ENCODE measurements at regions not wholly inside any gene's neighbourhood (a gene's known extent, or its start where the extent isn't known, plus 50 kb on each side); places are given as distances from the start of the nearest gene placed in this dataset.

DNA sequence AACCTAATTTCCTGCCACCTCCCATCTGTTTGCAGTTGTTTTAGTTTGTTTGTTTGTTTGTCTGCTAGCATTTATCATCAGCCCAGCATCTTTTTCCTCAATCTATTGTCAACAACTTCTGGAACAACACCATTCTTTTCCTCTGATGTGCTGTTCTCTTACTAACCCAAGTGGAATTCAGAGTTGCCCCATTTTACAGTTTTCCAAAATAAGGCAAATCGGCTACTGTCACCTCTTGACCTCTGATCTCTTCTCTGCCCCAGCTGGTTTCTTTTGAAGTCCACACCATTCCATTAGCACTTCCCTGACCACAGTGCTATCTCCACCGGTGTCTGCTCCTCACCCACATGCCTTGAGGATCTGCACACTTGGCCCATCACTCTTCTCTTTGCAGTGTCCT is 102.4 kb downstream of the EFNB2 start:
- TF ChIP-seq, protein P1, sequence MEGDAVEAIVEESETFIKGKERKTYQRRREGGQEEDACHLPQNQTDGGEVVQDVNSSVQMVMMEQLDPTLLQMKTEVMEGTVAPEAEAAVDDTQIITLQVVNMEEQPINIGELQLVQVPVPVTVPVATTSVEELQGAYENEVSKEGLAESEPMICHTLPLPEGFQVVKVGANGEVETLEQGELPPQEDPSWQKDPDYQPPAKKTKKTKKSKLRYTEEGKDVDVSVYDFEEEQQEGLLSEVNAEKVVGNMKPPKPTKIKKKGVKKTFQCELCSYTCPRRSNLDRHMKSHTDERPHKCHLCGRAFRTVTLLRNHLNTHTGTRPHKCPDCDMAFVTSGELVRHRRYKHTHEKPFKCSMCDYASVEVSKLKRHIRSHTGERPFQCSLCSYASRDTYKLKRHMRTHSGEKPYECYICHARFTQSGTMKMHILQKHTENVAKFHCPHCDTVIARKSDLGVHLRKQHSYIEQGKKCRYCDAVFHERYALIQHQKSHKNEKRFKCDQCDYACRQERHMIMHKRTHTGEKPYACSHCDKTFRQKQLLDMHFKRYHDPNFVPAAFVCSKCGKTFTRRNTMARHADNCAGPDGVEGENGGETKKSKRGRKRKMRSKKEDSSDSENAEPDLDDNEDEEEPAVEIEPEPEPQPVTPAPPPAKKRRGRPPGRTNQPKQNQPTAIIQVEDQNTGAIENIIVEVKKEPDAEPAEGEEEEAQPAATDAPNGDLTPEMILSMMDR (IDR thresholded peaks at IDR 0.05) = no peak
- Mint-ChIP-seq H3K4me1 (ENCODE audit: low read depth) (peaks cover 9% of the 10 kb centered on the region), H3K27ac (ENCODE audit: unreplicated experiment) (no peak overlapping the region), H3K4me3 (ENCODE audit: unreplicated experiment) (no peak overlapping the region), H3K9me3 (ENCODE audit: low read depth) (peaks cover 3% of the 10 kb centered on the region), H3K27me3 (ENCODE audit: low read depth) (no peaks in the 10 kb centered on the region), H3K36me3 (ENCODE audit: low read depth) (no peaks in the 10 kb centered on the region)
- no peak for DNase-seq (ENCODE audit: low spot score)

DNA sequence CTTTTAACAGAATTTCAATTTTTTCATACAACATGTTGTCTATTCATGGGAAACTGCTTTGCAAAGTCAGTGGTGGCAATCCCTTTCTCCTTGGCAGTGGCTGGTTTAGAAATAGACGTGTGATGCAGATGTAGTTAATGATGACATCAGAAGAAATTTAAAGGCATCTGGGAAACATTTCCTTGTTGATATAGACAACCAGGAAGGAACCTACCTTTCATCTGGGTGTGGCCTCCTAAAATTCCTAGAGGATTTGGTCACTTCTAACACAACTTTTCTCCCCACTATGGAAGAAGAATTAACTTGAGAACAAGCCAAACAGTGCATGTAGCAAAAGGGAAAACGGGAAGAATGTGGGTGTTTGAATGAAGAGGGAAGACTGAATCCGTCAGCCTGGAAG is 102.8 kb downstream of the EFNB2 start:
- H3K36me3 Mint-ChIP-seq (ENCODE audit: low read depth) = no peaks in the 10 kb centered on the region
- peaks cover 3% of the 10 kb centered on the region for H3K9me3 Mint-ChIP-seq (ENCODE audit: low read depth)
- peaks cover 10% of the 10 kb centered on the region for H3K4me1 Mint-ChIP-seq (ENCODE audit: low read depth)
- no peak overlapping the region for H3K4me3 Mint-ChIP-seq (ENCODE audit: unreplicated experiment)
- TF ChIP-seq, protein P1 (IDR thresholded peaks at IDR 0.05) = no peak
- H3K27me3 Mint-ChIP-seq (ENCODE audit: low read depth) = no peaks in the 10 kb centered on the region
- no peak overlapping the region for H3K27ac Mint-ChIP-seq (ENCODE audit: unreplicated experiment)
- no peak for DNase-seq (ENCODE audit: low spot score)

DNA sequence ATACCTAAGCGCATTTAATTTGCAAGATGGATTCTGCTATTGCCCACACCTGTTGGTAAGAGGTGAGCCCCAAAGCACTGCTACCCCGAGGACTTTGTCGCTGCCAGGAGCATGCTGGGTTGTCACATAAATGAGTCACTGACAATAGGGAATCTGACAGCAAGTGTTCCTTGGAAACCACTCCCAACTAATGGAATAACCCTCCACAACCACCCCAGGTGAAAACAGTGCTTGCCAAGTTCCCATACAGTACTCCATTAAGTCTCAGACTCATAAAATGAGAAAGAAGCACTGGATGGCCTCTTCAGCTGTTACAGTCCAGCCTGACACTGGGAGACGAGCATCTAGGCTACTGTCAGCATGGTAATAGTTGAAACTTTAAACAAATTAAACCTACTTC is 108.6 kb downstream of the EFNB2 start:
- Mint-ChIP-seq H3K9me3 (ENCODE audit: low read depth) (no peaks in the 10 kb centered on the region), H3K27me3 (ENCODE audit: low read depth) (peaks cover 2% of the 10 kb centered on the region), H3K4me3 (ENCODE audit: unreplicated experiment) (no peak overlapping the region), H3K27ac (ENCODE audit: unreplicated experiment) (no peak overlapping the region), H3K4me1 (ENCODE audit: low read depth) (peaks cover 7% of the 10 kb centered on the region), H3K36me3 (ENCODE audit: low read depth) (no peaks in the 10 kb centered on the region)
- DNase-seq (ENCODE audit: low spot score) = no peak
- TF ChIP-seq, protein P1 (IDR thresholded peaks at IDR 0.05) = no peak

DNA sequence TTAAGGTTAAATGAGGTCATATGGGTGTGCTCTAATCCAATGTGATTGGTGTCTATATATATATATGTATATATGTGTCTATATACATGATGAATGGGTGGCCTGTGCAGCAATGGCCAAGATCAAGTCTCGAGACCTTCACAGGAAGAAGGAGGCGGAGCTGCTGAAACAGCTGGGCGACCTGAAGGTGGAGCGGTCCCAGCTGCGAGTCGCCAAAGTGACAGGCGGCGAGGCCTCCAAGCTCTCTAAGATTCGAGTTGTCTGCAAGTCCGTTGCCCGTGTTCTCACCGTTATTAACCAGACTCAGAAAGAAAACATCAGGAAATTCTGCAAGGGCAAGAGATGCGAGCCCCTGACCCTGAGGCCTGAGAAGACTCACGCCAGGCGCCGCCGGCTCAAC is 109.8 kb downstream of the EFNB2 start:
- no peak overlapping the region for H3K4me3 Mint-ChIP-seq (ENCODE audit: unreplicated experiment)
- peaks cover 7% of the 10 kb centered on the region for H3K4me1 Mint-ChIP-seq (ENCODE audit: low read depth)

DNA sequence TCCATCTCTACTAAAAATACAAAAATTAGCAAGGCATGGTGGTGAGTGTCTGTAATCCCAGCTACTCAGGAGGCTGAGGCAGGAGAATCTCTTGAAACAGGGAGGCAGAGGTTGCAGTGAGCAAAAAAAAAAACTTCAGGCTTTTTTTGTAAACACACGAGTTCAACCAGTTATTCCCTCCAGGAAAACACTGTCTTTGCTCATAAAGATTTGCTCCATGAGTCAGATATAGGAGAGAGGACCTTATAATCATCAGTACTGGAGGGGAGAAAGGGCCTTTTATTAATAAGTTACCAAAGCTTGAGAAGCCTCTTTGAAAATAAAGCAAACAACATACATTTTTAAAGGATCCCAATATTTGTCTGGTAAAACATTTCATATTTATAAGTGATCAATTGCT is 110.7 kb downstream of the EFNB2 start:
- Mint-ChIP-seq H3K27ac (ENCODE audit: unreplicated experiment) (no peak overlapping the region), H3K27me3 (ENCODE audit: low read depth) (peaks cover 2% of the 10 kb centered on the region), H3K9me3 (ENCODE audit: low read depth) (no peaks in the 10 kb centered on the region), H3K4me1 (ENCODE audit: low read depth) (peaks cover 7% of the 10 kb centered on the region), H3K4me3 (ENCODE audit: unreplicated experiment) (no peak overlapping the region), H3K36me3 (ENCODE audit: low read depth) (no peaks in the 10 kb centered on the region)
- TF ChIP-seq, protein P1 (IDR thresholded peaks at IDR 0.05) = no peak
- no peak for DNase-seq (ENCODE audit: low spot score)

More for the DNA sequence above, 109.8 kb downstream of the EFNB2 start:
- DNase-seq (ENCODE audit: low spot score) = no peak
- H3K27me3 Mint-ChIP-seq (ENCODE audit: low read depth) = peaks cover 2% of the 10 kb centered on the region
- H3K27ac Mint-ChIP-seq (ENCODE audit: unreplicated experiment) = no peak overlapping the region
- no peaks in the 10 kb centered on the region for H3K9me3 Mint-ChIP-seq (ENCODE audit: low read depth)
- H3K36me3 Mint-ChIP-seq (ENCODE audit: low read depth) = no peaks in the 10 kb centered on the region
- TF ChIP-seq, protein P1 (IDR thresholded peaks at IDR 0.05) = no peak

Data from chondrocyte (in vitro differentiated cells).